ENCODE measurements at regions not wholly inside any gene's neighbourhood (a gene's known extent, or its start where the extent isn't known, plus 50 kb on each side); places are given as distances from the start of the nearest gene placed in this dataset.

GRCh38 chr9:13939701-13940490 is 374.0 kb downstream of the NFIB start:
- TF ChIP-seq, protein P1, sequence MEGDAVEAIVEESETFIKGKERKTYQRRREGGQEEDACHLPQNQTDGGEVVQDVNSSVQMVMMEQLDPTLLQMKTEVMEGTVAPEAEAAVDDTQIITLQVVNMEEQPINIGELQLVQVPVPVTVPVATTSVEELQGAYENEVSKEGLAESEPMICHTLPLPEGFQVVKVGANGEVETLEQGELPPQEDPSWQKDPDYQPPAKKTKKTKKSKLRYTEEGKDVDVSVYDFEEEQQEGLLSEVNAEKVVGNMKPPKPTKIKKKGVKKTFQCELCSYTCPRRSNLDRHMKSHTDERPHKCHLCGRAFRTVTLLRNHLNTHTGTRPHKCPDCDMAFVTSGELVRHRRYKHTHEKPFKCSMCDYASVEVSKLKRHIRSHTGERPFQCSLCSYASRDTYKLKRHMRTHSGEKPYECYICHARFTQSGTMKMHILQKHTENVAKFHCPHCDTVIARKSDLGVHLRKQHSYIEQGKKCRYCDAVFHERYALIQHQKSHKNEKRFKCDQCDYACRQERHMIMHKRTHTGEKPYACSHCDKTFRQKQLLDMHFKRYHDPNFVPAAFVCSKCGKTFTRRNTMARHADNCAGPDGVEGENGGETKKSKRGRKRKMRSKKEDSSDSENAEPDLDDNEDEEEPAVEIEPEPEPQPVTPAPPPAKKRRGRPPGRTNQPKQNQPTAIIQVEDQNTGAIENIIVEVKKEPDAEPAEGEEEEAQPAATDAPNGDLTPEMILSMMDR (IDR thresholded peaks at IDR 0.05), result no peak
- TF ChIP-seq ZFX (IDR thresholded peaks at IDR 0.05; ENCODE audit: borderline replicate concordance), result no peak
